ENCODE measurements at regions not wholly inside any gene's neighbourhood (a gene's known extent, or its start where the extent isn't known, plus 50 kb on each side); places are given as distances from the start of the nearest gene placed in this dataset.

DNA sequence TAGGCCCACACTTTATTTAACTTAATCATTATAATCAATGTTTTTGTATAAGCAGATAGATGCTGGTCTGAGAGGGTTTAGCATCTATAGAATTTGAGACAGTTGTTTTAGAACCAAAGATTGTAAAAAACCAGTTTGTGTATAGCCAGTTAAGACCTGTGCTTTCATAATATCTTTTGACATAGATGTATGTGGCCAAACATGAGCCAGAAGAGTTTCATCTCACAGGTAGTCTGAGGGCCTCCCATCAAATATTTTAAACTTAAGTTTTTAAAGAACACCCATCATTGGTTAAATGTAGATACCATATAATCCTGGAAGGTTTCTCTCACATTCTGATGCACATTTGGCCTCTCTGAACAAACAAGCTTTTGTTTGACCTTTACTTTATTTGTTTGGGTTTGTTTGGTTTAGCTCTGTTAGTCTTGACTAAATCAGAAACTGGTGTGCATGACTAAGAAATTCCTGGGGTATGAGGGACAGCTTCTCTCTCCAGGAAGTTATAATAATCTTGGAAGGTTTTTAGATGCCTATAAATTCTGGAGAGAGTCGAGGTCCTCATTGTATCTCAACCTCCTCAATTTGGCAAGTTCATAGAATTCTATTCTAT, 58.0 kb upstream of the TMEM200A start:
- 0% methylated on average over 1 of the region's 1 CpG for WGBS (ENCODE audit: insufficient coverage, low coverage, missing lambda C conversion rate)
- FAIRE-seq: no peak
- POLR2A ChIA-PET: no interaction called here
- no peak for TF ChIP-seq JUN (IDR thresholded peaks at IDR 0.05; ENCODE audit: borderline replicate concordance, low read depth, low read length)
- no peak for TF ChIP-seq JUN (CRISPR knock-in tag; IDR thresholded peaks at IDR 0.05; ENCODE audit: borderline replicate concordance)
- no peak for TF ChIP-seq NFATC3 (IDR thresholded peaks at IDR 0.05)
- no peak for TF ChIP-seq TFAP4 (CRISPR knock-in tag; IDR thresholded peaks at IDR 0.05; ENCODE audit: borderline replicate concordance)
- no peak for TF ChIP-seq CREB1 (IDR thresholded peaks at IDR 0.05)
- TF ChIP-seq CREB1 (CRISPR knock-in tag; IDR thresholded peaks at IDR 0.05): no peak
- no peak for TF ChIP-seq KLF1 (tag; IDR thresholded peaks at IDR 0.05)
- TF ChIP-seq NONO (IDR thresholded peaks at IDR 0.05; ENCODE audit: low read depth in 2 of 2, low read length in 1 of 2): no peak
- TF ChIP-seq, protein P1, sequence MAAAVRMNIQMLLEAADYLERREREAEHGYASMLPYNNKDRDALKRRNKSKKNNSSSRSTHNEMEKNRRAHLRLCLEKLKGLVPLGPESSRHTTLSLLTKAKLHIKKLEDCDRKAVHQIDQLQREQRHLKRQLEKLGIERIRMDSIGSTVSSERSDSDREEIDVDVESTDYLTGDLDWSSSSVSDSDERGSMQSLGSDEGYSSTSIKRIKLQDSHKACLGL (CRISPR knock-in tag; IDR thresholded peaks at IDR 0.05; ENCODE audit: borderline replicate concordance, poor library complexity, severe bottlenecking): no peak
- ATAC-seq: no peak
- Histone ChIP-seq H3K4me2 (ENCODE audit: insufficient read depth, low read length) (no peak overlapping the region), H3K79me2 (ENCODE audit: control insufficient read depth, insufficient read depth, low read length) (no peaks in the 10 kb centered on the region), H3K4me1 (replicated peaks in 1 of 2; ENCODE audit: control insufficient read depth in 2 of 2, insufficient read depth in 2 of 2, low read length in 2 of 2) (no peaks in the 10 kb centered on the region), H4K20me1 (replicated peaks; ENCODE audit: control insufficient read depth, insufficient read depth, low read length) (no peaks in the 10 kb centered on the region; the same call in 1 of the 2 replicates), H3K9me3 (replicated peaks; ENCODE audit: control insufficient read depth, insufficient read depth, low read depth, low read length) (no peaks in the 10 kb centered on the region), H3K9me1 (ENCODE audit: control insufficient read depth, insufficient read depth, low read length) (no peaks in the 10 kb centered on the region), H3K27me3 (ENCODE audit: control insufficient read depth in 2 of 2, insufficient read depth in 2 of 2, low read length in 2 of 2) (no peaks in the 10 kb centered on the region; a peak in 1 of 5 replicates), H3K36me3 (ENCODE audit: control insufficient read depth, insufficient read depth, low read length) (no peaks in the 10 kb centered on the region), H3K9ac (ENCODE audit: insufficient read depth in 1 of 2, low read depth in 2 of 2, low read length in 2 of 2) (no peak overlapping the region), H3K27ac (ENCODE audit: extremely low read depth, low read depth, low read length) (no peak overlapping the region), H2AFZ (ENCODE audit: low read depth, low read length) (no peak overlapping the region), H3K4me3 (no peak overlapping the region)
- CTCF ChIA-PET (ENCODE audit: low intra/inter-chr PET ratio): no interaction called here
- in situ Hi-C loops (cut with MboI) (no loop called here), intact Hi-C loops (cut with micrococcal nuclease) (no loop called here)
- no TSS peak for BruUV-seq (replicated peaks)
- no peak for DNase-seq (ENCODE audit: extremely low read depth in 1 of 4, low spot score in 3 of 4)

Measured in K562 (cell line).